ENCODE measurements at regions not wholly inside any gene's neighbourhood (a gene's known extent, or its start where the extent isn't known, plus 50 kb on each side); places are given as distances from the start of the nearest gene placed in this dataset.

DNA sequence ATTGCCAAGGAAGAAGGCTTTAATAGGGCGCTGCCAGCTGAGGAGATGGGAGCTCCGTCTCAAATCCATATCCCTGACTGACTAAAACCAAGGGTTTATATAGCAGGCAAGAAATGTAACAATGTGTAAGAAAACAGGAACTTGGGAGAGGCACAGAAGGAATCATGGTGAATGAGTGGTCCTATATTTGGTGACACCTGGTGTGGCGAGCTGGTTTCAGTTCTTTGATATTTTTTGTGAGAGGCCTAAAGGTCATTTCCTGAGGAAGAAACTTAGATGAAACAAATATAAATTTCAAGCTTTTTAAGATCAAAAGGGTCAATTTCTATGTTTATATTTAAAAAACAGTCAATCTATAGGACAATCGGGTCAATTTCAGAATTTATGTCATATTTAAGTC, 826.3 kb downstream of the SLITRK6 start:
- no peaks in the 10 kb centered on the region for H3K4me1 ChIP-seq (ENCODE audit: insufficient read depth, low read length)
- H3K4me1 Mint-ChIP-seq = no peaks in the 10 kb centered on the region
- ChIA-PET CTCF (ENCODE audit: partially characterized antibody) (no interaction called here), POLR2A (ENCODE audit: partially characterized antibody) (no interaction called here)
- no peaks in the 10 kb centered on the region for H3K9me3 ChIP-seq (ENCODE audit: control insufficient read depth in 1 of 2, low read length in 2 of 2)
- no peaks in the 10 kb centered on the region for H3K27me3 Mint-ChIP-seq
- H3K4me3 Mint-ChIP-seq = no peak overlapping the region
- no peaks in the 10 kb centered on the region for H3K36me3 Mint-ChIP-seq
- no peak overlapping the region for H3K4me3 ChIP-seq (ENCODE audit: low read length in 2 of 2)
- no peaks in the 10 kb centered on the region for H3K36me3 ChIP-seq (ENCODE audit: insufficient read depth, low read length)
- H3K27ac ChIP-seq (ENCODE audit: low read depth, low read length) = no peak overlapping the region
- H3K9me3 Mint-ChIP-seq = peaks cover 0 to 8% (median 2%) of the 10 kb centered on the region in 8 donors
- H3K27me3 ChIP-seq (ENCODE audit: insufficient read depth, low read length) = no peaks in the 10 kb centered on the region
- DNase-seq = no peak
- no peak overlapping the region for H3K27ac Mint-ChIP-seq
- intact Hi-C loops (cut with micrococcal nuclease) = no loop called here

- Histone ChIP-seq H3K4me1 (ENCODE audit: insufficient read depth, low read length) (no peaks in the 10 kb centered on the region), H3K9me3 (ENCODE audit: control insufficient read depth in 1 of 2, low read length in 2 of 2) (no peaks in the 10 kb centered on the region), H3K27me3 (ENCODE audit: insufficient read depth, low read length) (no peaks in the 10 kb centered on the region), H3K4me3 (ENCODE audit: low read length in 2 of 2) (no peak overlapping the region), H3K36me3 (ENCODE audit: insufficient read depth, low read length) (no peaks in the 10 kb centered on the region), H3K27ac (ENCODE audit: low read depth, low read length) (no peak overlapping the region)
- ChIA-PET POLR2A (ENCODE audit: partially characterized antibody) (no interaction called here), CTCF (ENCODE audit: partially characterized antibody) (no interaction called here)
- Mint-ChIP-seq H3K36me3 (no peaks in the 10 kb centered on the region), H3K9me3 (peaks cover 0 to 4% (median 3%) of the 10 kb centered on the region in 8 donors), H3K27ac (no peak overlapping the region), H3K4me3 (no peak overlapping the region), H3K27me3 (peaks cover 0 to 1% of the 10 kb centered on the region in 2 donors), H3K4me1 (no peaks in the 10 kb centered on the region)
- intact Hi-C loops (cut with micrococcal nuclease) = no loop called here
- DNase-seq = no peak
Observed at GRCh38 chr13:84962849-84963248, 836.4 kb downstream of the SLITRK6 start.

GRCh38 chr13:84962141-84962750, 837.0 kb downstream of the SLITRK6 start:
- no peak overlapping the region for H3K4me3 Mint-ChIP-seq
- Histone ChIP-seq H3K27ac (ENCODE audit: low read depth, low read length) (no peak overlapping the region), H3K4me1 (ENCODE audit: insufficient read depth, low read length) (no peaks in the 10 kb centered on the region), H3K27me3 (ENCODE audit: insufficient read depth, low read length) (no peaks in the 10 kb centered on the region), H3K36me3 (ENCODE audit: insufficient read depth, low read length) (no peaks in the 10 kb centered on the region), H3K9me3 (ENCODE audit: control insufficient read depth in 1 of 2, low read length in 2 of 2) (no peaks in the 10 kb centered on the region), H3K4me3 (ENCODE audit: low read length in 2 of 2) (no peak overlapping the region)
- peaks cover 0 to 1% of the 10 kb centered on the region in 2 donors for H3K27me3 Mint-ChIP-seq
- H3K27ac Mint-ChIP-seq = no peak overlapping the region
- no peaks in the 10 kb centered on the region for H3K4me1 Mint-ChIP-seq
- ChIA-PET POLR2A (ENCODE audit: partially characterized antibody) (no interaction called here), CTCF (ENCODE audit: partially characterized antibody) (no interaction called here)
- intact Hi-C loops (cut with micrococcal nuclease) = no loop called here
- H3K9me3 Mint-ChIP-seq = peaks cover 0 to 4% (median 3%) of the 10 kb centered on the region in 8 donors
- no peaks in the 10 kb centered on the region for H3K36me3 Mint-ChIP-seq
- DNase-seq = no peak

- POLR2A ChIA-PET (ENCODE audit: partially characterized antibody) = no interaction called here
Observed at GRCh38 chr13:84961023-84961422, 838.2 kb downstream of the SLITRK6 start.

GRCh38 chr13:84959818-84960217, 839.4 kb downstream of the SLITRK6 start:
- ChIA-PET POLR2A (ENCODE audit: partially characterized antibody) (no interaction called here), CTCF (ENCODE audit: partially characterized antibody) (no interaction called here)
- Mint-ChIP-seq H3K27ac (no peak overlapping the region), H3K4me3 (no peak overlapping the region), H3K36me3 (no peaks in the 10 kb centered on the region), H3K4me1 (no peaks in the 10 kb centered on the region), H3K27me3 (peaks cover 0 to 1% of the 10 kb centered on the region in 2 donors), H3K9me3 (peaks cover 0 to 4% (median 2%) of the 10 kb centered on the region in 8 donors)
- H3K4me3 ChIP-seq (ENCODE audit: low read length in 2 of 2) = no peak overlapping the region
- H3K9me3 ChIP-seq (ENCODE audit: control insufficient read depth in 1 of 2, low read length in 2 of 2) = no peaks in the 10 kb centered on the region
- no peaks in the 10 kb centered on the region for H3K36me3 ChIP-seq (ENCODE audit: insufficient read depth, low read length)
- no peak overlapping the region for H3K27ac ChIP-seq (ENCODE audit: low read depth, low read length)
- no peaks in the 10 kb centered on the region for H3K4me1 ChIP-seq (ENCODE audit: insufficient read depth, low read length)
- intact Hi-C loops (cut with micrococcal nuclease) = no loop called here
- H3K27me3 ChIP-seq (ENCODE audit: insufficient read depth, low read length) = no peaks in the 10 kb centered on the region
- no peak for DNase-seq

More at GRCh38 chr13:84961023-84961422, 838.2 kb downstream of the SLITRK6 start:
- Mint-ChIP-seq H3K27me3 (peaks cover 0 to 1% of the 10 kb centered on the region in 2 donors), H3K9me3 (peaks cover 0 to 4% (median 2%) of the 10 kb centered on the region in 8 donors), H3K4me1 (no peaks in the 10 kb centered on the region), H3K27ac (no peak overlapping the region), H3K36me3 (no peaks in the 10 kb centered on the region), H3K4me3 (no peak overlapping the region)
- Histone ChIP-seq H3K27me3 (ENCODE audit: insufficient read depth, low read length) (no peaks in the 10 kb centered on the region), H3K27ac (ENCODE audit: low read depth, low read length) (no peak overlapping the region), H3K36me3 (ENCODE audit: insufficient read depth, low read length) (no peaks in the 10 kb centered on the region), H3K9me3 (ENCODE audit: control insufficient read depth in 1 of 2, low read length in 2 of 2) (no peaks in the 10 kb centered on the region), H3K4me1 (ENCODE audit: insufficient read depth, low read length) (no peaks in the 10 kb centered on the region), H3K4me3 (ENCODE audit: low read length in 2 of 2) (no peak overlapping the region)
- CTCF ChIA-PET (ENCODE audit: partially characterized antibody) = no interaction called here
- no peak for DNase-seq
- intact Hi-C loops (cut with micrococcal nuclease) = no loop called here

GRCh38 chr13:84954636-84955035, 844.6 kb downstream of the SLITRK6 start:
- Histone ChIP-seq H3K4me1 (ENCODE audit: insufficient read depth, low read length) (no peaks in the 10 kb centered on the region), H3K4me3 (ENCODE audit: low read length in 2 of 2) (no peak overlapping the region), H3K9me3 (ENCODE audit: control insufficient read depth in 1 of 2, low read length in 2 of 2) (no peaks in the 10 kb centered on the region), H3K27me3 (ENCODE audit: insufficient read depth, low read length) (no peaks in the 10 kb centered on the region), H3K36me3 (ENCODE audit: insufficient read depth, low read length) (no peaks in the 10 kb centered on the region), H3K27ac (ENCODE audit: low read depth, low read length) (no peak overlapping the region)
- H3K27ac Mint-ChIP-seq = no peak overlapping the region
- H3K36me3 Mint-ChIP-seq = no peaks in the 10 kb centered on the region
- ChIA-PET POLR2A (ENCODE audit: partially characterized antibody) (no interaction called here), CTCF (ENCODE audit: partially characterized antibody) (no interaction called here)
- no peak for DNase-seq
- peaks cover 0 to 5% (median 1%) of the 10 kb centered on the region in 8 donors for H3K9me3 Mint-ChIP-seq
- H3K4me3 Mint-ChIP-seq = no peak overlapping the region
- H3K4me1 Mint-ChIP-seq = no peaks in the 10 kb centered on the region
- intact Hi-C loops (cut with micrococcal nuclease) = no loop called here
- no peaks in the 10 kb centered on the region for H3K27me3 Mint-ChIP-seq

GRCh38 chr13:84951128-84951527, 848.1 kb downstream of the SLITRK6 start:
- Mint-ChIP-seq H3K9me3 (peaks cover 0 to 9% (median 5%) of the 10 kb centered on the region in 8 donors), H3K27me3 (no peaks in the 10 kb centered on the region), H3K27ac (no peak overlapping the region), H3K4me3 (no peak overlapping the region), H3K4me1 (no peaks in the 10 kb centered on the region), H3K36me3 (no peaks in the 10 kb centered on the region)
- Histone ChIP-seq H3K4me1 (ENCODE audit: insufficient read depth, low read length) (no peaks in the 10 kb centered on the region), H3K27ac (ENCODE audit: low read depth, low read length) (no peak overlapping the region), H3K9me3 (ENCODE audit: control insufficient read depth in 1 of 2, low read length in 2 of 2) (no peaks in the 10 kb centered on the region), H3K27me3 (ENCODE audit: insufficient read depth, low read length) (no peaks in the 10 kb centered on the region), H3K4me3 (ENCODE audit: low read length in 2 of 2) (no peak overlapping the region), H3K36me3 (ENCODE audit: insufficient read depth, low read length) (no peaks in the 10 kb centered on the region)
- ChIA-PET CTCF (ENCODE audit: partially characterized antibody) (no interaction called here), POLR2A (ENCODE audit: partially characterized antibody) (no interaction called here)
- DNase-seq = no peak
- intact Hi-C loops (cut with micrococcal nuclease) = no loop called here

DNA sequence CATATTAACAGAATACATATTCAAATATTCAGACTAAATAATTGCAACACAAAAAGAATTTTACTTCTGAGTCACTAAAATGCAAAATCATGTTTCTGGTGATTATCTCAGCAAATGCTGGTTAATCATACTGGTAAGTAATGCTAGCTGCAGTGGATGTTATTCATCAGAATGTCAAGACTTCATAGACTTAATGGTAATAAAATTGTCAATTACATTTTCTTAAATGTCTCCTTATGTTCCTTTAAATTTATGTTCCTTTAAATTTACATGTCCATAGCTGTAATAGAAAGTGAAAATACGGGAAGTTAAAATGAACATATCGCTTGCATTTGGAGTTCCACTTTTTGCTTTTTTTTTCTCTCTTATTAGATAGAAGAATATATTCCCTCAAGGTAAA, 853.0 kb downstream of the SLITRK6 start:
- POLR2A ChIA-PET (ENCODE audit: partially characterized antibody) = no interaction called here
- no peaks in the 10 kb centered on the region for H3K36me3 Mint-ChIP-seq
- H3K4me1 Mint-ChIP-seq = no peaks in the 10 kb centered on the region
- no peak for DNase-seq
- intact Hi-C loops (cut with micrococcal nuclease) = no loop called here
- Histone ChIP-seq H3K4me1 (ENCODE audit: insufficient read depth, low read length) (no peaks in the 10 kb centered on the region), H3K36me3 (ENCODE audit: insufficient read depth, low read length) (no peaks in the 10 kb centered on the region), H3K27me3 (ENCODE audit: insufficient read depth, low read length) (no peaks in the 10 kb centered on the region), H3K4me3 (ENCODE audit: low read length in 2 of 2) (no peak overlapping the region), H3K9me3 (ENCODE audit: control insufficient read depth in 1 of 2, low read length in 2 of 2) (no peaks in the 10 kb centered on the region), H3K27ac (ENCODE audit: low read depth, low read length) (no peak overlapping the region)
- CTCF ChIA-PET (ENCODE audit: partially characterized antibody) = no interaction called here
- H3K27ac Mint-ChIP-seq = no peak overlapping the region
- no peaks in the 10 kb centered on the region for H3K27me3 Mint-ChIP-seq
- no peak overlapping the region for H3K4me3 Mint-ChIP-seq
- H3K9me3 Mint-ChIP-seq = peaks cover 0 to 9% (median 6%) of the 10 kb centered on the region in 8 donors
